DND-41 (cell line): ENCODE measurements at regions not wholly inside any gene's neighbourhood (a gene's known extent, or its start where the extent isn't known, plus 50 kb on each side); places are given as distances from the start of the nearest gene placed in this dataset.

Experiments
- ATAC-seq: fragments of 200-7000 bp; cut with Tn5 transposase; 3 replicates; pipeline ENCODE4 v1.9.1; 2021; ENCODE audit warnings: low read depth; ENCODE audit not compliant: insufficient read depth
- DNase-seq: peaks from one replicate; pipeline ENCODE4 v3.0.0-alpha.2; 2020
- H2AFZ ChIP-seq: 2 replicates; pipeline ENCODE4 v1.6.0; 2012; ENCODE audit warnings: low read depth, low read length
- H3K27ac ChIP-seq: 2 replicates; pipeline ENCODE4 v1.5.1; 2012; ENCODE audit warnings: low read length, inconsistent platforms
- H3K27me3 ChIP-seq: fragments of 200-600 bp; sonication (generic); 2 replicates; pipeline ENCODE4 v1.6.0; 2012; ENCODE audit warnings: low read length, mild to moderate bottlenecking, inconsistent platforms; ENCODE audit not compliant: insufficient read depth, poor library complexity
- H3K36me3 ChIP-seq: 2 replicates; pipeline ENCODE4 v1.5.1; 2012; ENCODE audit warnings: low read length, inconsistent platforms; ENCODE audit not compliant: insufficient read depth
- H3K4me1 ChIP-seq: 2 replicates; pipeline ENCODE4 v1.5.1; 2012; ENCODE audit warnings: mild to moderate bottlenecking, low read length; ENCODE audit not compliant: insufficient read depth
- H3K4me2 ChIP-seq: 2 replicates; pipeline ENCODE4 v1.6.0; 2012; ENCODE audit warnings: mild to moderate bottlenecking, moderate library complexity, low read length, inconsistent platforms; ENCODE audit not compliant: insufficient read depth
- H3K4me3 ChIP-seq, 2 experiments: fragments of 200-600 bp in 1 of 2; shearing (Covaris generic) in 1 of 2; 2 replicates each; pipeline ENCODE4 v1.5.1; 2012 to 2016; ENCODE audit warnings: inconsistent platforms in 2 of 2, low read length in 2 of 2, mild to moderate bottlenecking in 2 of 2, low read depth in 1 of 2, moderate library complexity in 1 of 2
- H3K79me2 ChIP-seq: 2 replicates; pipeline ENCODE4 v1.6.0; 2012; ENCODE audit warnings: low read length, inconsistent platforms; ENCODE audit not compliant: insufficient read depth
- H3K9ac ChIP-seq: 2 replicates; pipeline ENCODE4 v1.6.0; 2012; ENCODE audit warnings: low read depth, mild to moderate bottlenecking, inconsistent platforms, low read length, moderate library complexity
- H3K9me3 ChIP-seq: 2 replicates; pipeline ENCODE4 v1.5.1; 2012; ENCODE audit warnings: low read length, moderate library complexity, mild to moderate bottlenecking, inconsistent platforms; ENCODE audit not compliant: insufficient read depth, severe bottlenecking
- H4K20me1 ChIP-seq: 2 replicates; pipeline ENCODE4 v1.6.0; 2012; ENCODE audit warnings: low read length; ENCODE audit not compliant: insufficient read depth
- CTCF ChIP-seq: IDR thresholded peaks from 2 replicates; pipeline ENCODE4 v1.5.1; 2012; ENCODE audit warnings: borderline replicate concordance, low read length, moderate library complexity, mild to moderate bottlenecking; ENCODE audit not compliant: poor library complexity, severe bottlenecking; ENCODE audit errors: extremely low read depth
- EZH2 ChIP-seq: IDR thresholded peaks from 3 replicates; pipeline ENCODE4 v1.6.1; 2012; ENCODE audit warnings: borderline replicate concordance, low read depth, mild to moderate bottlenecking, moderate library complexity, low read length, inconsistent platforms; ENCODE audit not compliant: severe bottlenecking

- TF ChIP-seq EZH2 (no peak), CTCF (peak; percentile 61)
- ATAC-seq = peak; percentile 49; the same call in 2 of the 3 replicates
Measured at GRCh38 chr20:24781418-24781980, 167.6 kb upstream of the CST7 start.

GRCh38 chr20:24782301-24782700 lies 166.8 kb upstream of the CST7 start:
- Histone ChIP-seq H3K4me1 (peaks cover 41% of the 10 kb centered on the region), H3K4me3 (no peak overlapping the region), H3K9ac (peak overlapping the region; percentile 7; the same call in 1 of the 2 replicates), H3K79me2 (no peaks in the 10 kb centered on the region), H3K27ac (peak overlapping the region; percentile 65), H3K4me2 (no peak overlapping the region), H3K36me3 (no peaks in the 10 kb centered on the region), H4K20me1 (no peaks in the 10 kb centered on the region), H3K9me3 (no peaks in the 10 kb centered on the region), H2AFZ (no peak overlapping the region), H3K27me3 (no peaks in the 10 kb centered on the region)
- no peak for TF ChIP-seq EZH2
- TF ChIP-seq CTCF = no peak
- no peak for ATAC-seq
- DNase-seq = no peak

More at GRCh38 chr20:24781418-24781980, 167.6 kb upstream of the CST7 start:
- no peak overlapping the region for H3K9ac ChIP-seq
- H3K4me2 ChIP-seq = no peak overlapping the region
- no peak overlapping the region for H3K4me3 ChIP-seq
- DNase-seq = peak; percentile 25
- H4K20me1 ChIP-seq = no peaks in the 10 kb centered on the region
- peaks cover 41% of the 10 kb centered on the region for H3K4me1 ChIP-seq
- no peak overlapping the region for H3K27ac ChIP-seq
- no peaks in the 10 kb centered on the region for H3K27me3 ChIP-seq
- no peaks in the 10 kb centered on the region for H3K79me2 ChIP-seq
- H2AFZ ChIP-seq = no peak overlapping the region
- H3K9me3 ChIP-seq = no peaks in the 10 kb centered on the region
- H3K36me3 ChIP-seq = no peaks in the 10 kb centered on the region

- no peaks in the 10 kb centered on the region for H3K9me3 ChIP-seq
- peak; percentile 61 for ATAC-seq
- no peaks in the 10 kb centered on the region for H3K79me2 ChIP-seq
- DNase-seq = peak; percentile 36
- peak overlapping the region; percentile 65 for H3K27ac ChIP-seq
- H3K4me1 ChIP-seq = peaks cover 41% of the 10 kb centered on the region
- TF ChIP-seq EZH2 (no peak), CTCF (peak; percentile 52)
- H3K36me3 ChIP-seq = no peaks in the 10 kb centered on the region
- H3K4me3 ChIP-seq = no peak overlapping the region
- H2AFZ ChIP-seq = no peak overlapping the region
- H4K20me1 ChIP-seq = no peaks in the 10 kb centered on the region
- H3K9ac ChIP-seq = peak overlapping the region; percentile 7; the same call in 1 of the 2 replicates
- no peak overlapping the region for H3K4me2 ChIP-seq
- no peaks in the 10 kb centered on the region for H3K27me3 ChIP-seq
Measured at GRCh38 chr20:24782801-24783630, 166.1 kb upstream of the CST7 start.
